ENCODE measurements at regions not wholly inside any gene's neighbourhood (a gene's known extent, or its start where the extent isn't known, plus 50 kb on each side); places are given as distances from the start of the nearest gene placed in this dataset.

DNA sequence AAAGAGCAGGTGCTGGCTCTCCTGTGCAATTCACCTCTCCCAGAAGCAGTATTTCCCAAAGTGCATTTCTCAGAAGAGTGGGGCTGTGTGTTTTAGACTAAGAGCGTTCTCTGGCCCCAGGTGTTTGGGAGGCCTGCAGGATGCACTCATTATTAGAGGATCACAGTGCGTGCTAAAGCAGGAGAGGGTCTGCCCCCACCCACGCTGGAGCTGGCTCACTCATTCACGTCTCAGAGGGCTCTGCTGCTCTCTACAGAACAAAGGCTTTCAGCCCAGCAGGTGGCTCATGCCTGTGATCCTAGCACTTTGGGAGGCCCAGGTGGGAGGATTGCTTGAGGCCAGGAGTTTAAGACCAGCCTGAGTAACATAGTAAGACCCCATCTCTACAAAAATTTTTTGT, 756.7 kb downstream of the UQCRFS1 start:
- Histone ChIP-seq H3K9me3 (replicated peaks in 1 of 2; ENCODE audit: control insufficient read depth in 2 of 2, insufficient read depth in 1 of 2, low read depth in 1 of 2, low read length in 2 of 2) (peaks cover 0 to 4% of the 10 kb centered on the region in 2 donors), H3K27ac (replicated peaks; ENCODE audit: low read length) (peak overlapping the region; percentile 22), H3K4me2 (ENCODE audit: insufficient read depth, low read length, poor library complexity, severe bottlenecking) (no peak overlapping the region), H3K36me3 (replicated peaks in 1 of 2; ENCODE audit: control insufficient read depth in 2 of 2, insufficient read depth in 2 of 2, low read length in 2 of 2) (no peaks in the 10 kb centered on the region), H3K9ac (ENCODE audit: low read depth, low read length, poor library complexity) (no peak overlapping the region), H3K79me1 (ENCODE audit: low read depth, low read length) (no peaks in the 10 kb centered on the region), H2BK120ac (ENCODE audit: low read depth, low read length) (no peak overlapping the region), H3K4me3 (ENCODE audit: low read length in 2 of 2) (no peak overlapping the region), H4K8ac (ENCODE audit: low read depth, low read length) (no peak overlapping the region), H3K18ac (ENCODE audit: low read length) (no peak overlapping the region), H3K14ac (ENCODE audit: low read length) (no peak overlapping the region), H2AFZ (ENCODE audit: low read length) (no peak overlapping the region), H2BK12ac (ENCODE audit: low read length) (no peak overlapping the region), H3K27me3 (ENCODE audit: control insufficient read depth in 3 of 3, insufficient read depth in 3 of 3, low read depth in 1 of 3, low read length in 3 of 3) (no peaks in the 10 kb centered on the region), H2BK5ac (ENCODE audit: low read length) (no peak overlapping the region), H3K23ac (ENCODE audit: low read depth, low read length, poor library complexity) (no peak overlapping the region), H2BK15ac (ENCODE audit: low read length) (no peak overlapping the region), H2AK5ac (ENCODE audit: low read depth, low read length) (no peak overlapping the region), H3K4ac (ENCODE audit: low read length) (no peak overlapping the region), H3K4me1 (ENCODE audit: control insufficient read depth in 2 of 2, insufficient read depth in 1 of 2, low read depth in 1 of 2, low read length in 2 of 2) (peaks cover 0 to 22% of the 10 kb centered on the region in 2 donors), H4K91ac (ENCODE audit: low read depth, low read length, poor library complexity) (no peak overlapping the region)
- no peak for DNase-seq (ENCODE audit: low spot score)
- WGBS, 2 donors (ENCODE audit: extremely low coverage in 2 of 2, insufficient read length in 2 of 2, insufficient replicate concordance in 1 of 2): no CpG with 5 or more reads among the region's 4 CpGs

DNA sequence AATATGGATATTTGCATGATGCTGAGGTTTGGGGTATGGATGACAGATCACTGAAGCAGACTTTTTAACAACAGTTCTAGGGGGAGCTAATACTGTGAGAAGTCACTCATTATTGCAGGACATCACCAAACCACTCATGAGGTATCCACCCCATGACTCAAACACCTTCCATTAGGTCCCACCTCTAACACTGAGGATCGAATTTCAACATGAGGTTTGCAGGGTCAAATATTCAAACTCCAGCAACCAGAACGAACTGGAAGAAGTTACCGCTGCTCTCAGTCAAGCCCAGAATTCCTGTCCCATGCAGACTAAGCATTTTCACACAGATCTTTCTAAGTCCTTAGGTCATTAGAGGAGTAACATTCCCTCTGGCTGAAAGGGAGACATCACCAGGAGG, 758.9 kb downstream of the UQCRFS1 start:
- no peak overlapping the region for H3K4me3 ChIP-seq (ENCODE audit: low read length in 2 of 2)
- no peak overlapping the region for H2AFZ ChIP-seq (ENCODE audit: low read length)
- no peak overlapping the region for H2BK12ac ChIP-seq (ENCODE audit: low read length)
- no peak overlapping the region for H2BK120ac ChIP-seq (ENCODE audit: low read depth, low read length)
- no peak overlapping the region for H3K9ac ChIP-seq (ENCODE audit: low read depth, low read length, poor library complexity)
- no peak overlapping the region for H2AK5ac ChIP-seq (ENCODE audit: low read depth, low read length)
- no peak overlapping the region for H3K14ac ChIP-seq (ENCODE audit: low read length)
- H3K9me3 ChIP-seq (replicated peaks in 1 of 2; ENCODE audit: control insufficient read depth in 2 of 2, insufficient read depth in 1 of 2, low read depth in 1 of 2, low read length in 2 of 2): peaks cover 0 to 4% of the 10 kb centered on the region in 2 donors
- H3K27ac ChIP-seq (replicated peaks; ENCODE audit: low read length): no peak overlapping the region
- no peak overlapping the region for H4K8ac ChIP-seq (ENCODE audit: low read depth, low read length)
- no peak overlapping the region for H4K91ac ChIP-seq (ENCODE audit: low read depth, low read length, poor library complexity)
- peaks cover 0 to 20% of the 10 kb centered on the region in 2 donors for H3K4me1 ChIP-seq (ENCODE audit: control insufficient read depth in 2 of 2, insufficient read depth in 1 of 2, low read depth in 1 of 2, low read length in 2 of 2)
- no peaks in the 10 kb centered on the region for H3K79me1 ChIP-seq (ENCODE audit: low read depth, low read length)
- no peak overlapping the region for H3K4ac ChIP-seq (ENCODE audit: low read length)
- no peaks in the 10 kb centered on the region for H3K36me3 ChIP-seq (replicated peaks in 1 of 2; ENCODE audit: control insufficient read depth in 2 of 2, insufficient read depth in 2 of 2, low read length in 2 of 2)
- DNase-seq (ENCODE audit: low spot score): no peak
- H3K4me2 ChIP-seq (ENCODE audit: insufficient read depth, low read length, poor library complexity, severe bottlenecking): no peak overlapping the region
- H3K27me3 ChIP-seq (ENCODE audit: control insufficient read depth in 3 of 3, insufficient read depth in 3 of 3, low read depth in 1 of 3, low read length in 3 of 3): no peaks in the 10 kb centered on the region
- no peak overlapping the region for H2BK5ac ChIP-seq (ENCODE audit: low read length)
- no peak overlapping the region for H3K18ac ChIP-seq (ENCODE audit: low read length)
- H2BK15ac ChIP-seq (ENCODE audit: low read length): no peak overlapping the region
- no CpG with 5 or more reads among the region's 3 CpGs for WGBS, 2 donors (ENCODE audit: extremely low coverage in 2 of 2, insufficient read length in 2 of 2, insufficient replicate concordance in 1 of 2)
- no peak overlapping the region for H3K23ac ChIP-seq (ENCODE audit: low read depth, low read length, poor library complexity)

DNA sequence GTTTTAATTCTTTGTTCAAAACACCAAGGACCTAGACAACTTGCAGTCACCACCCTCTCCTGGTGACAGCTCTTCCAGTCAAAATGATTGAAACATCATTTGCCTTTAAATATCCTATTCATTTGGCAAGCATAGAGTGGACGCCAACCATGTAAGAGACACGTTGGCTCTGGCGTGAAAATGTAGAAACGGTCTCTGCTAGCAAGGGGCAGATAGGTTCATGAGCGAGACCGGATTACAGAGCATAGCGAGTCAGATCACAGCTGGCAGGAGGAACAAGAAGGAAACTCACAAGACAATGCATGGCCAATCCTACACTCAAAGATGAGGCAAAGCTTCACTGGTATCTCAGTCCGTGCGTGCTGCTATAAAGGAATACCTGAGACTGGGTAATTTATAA, 759.5 kb downstream of the UQCRFS1 start:
- Histone ChIP-seq H4K91ac (ENCODE audit: low read depth, low read length, poor library complexity) (no peak overlapping the region), H2BK12ac (ENCODE audit: low read length) (no peak overlapping the region), H4K8ac (ENCODE audit: low read depth, low read length) (no peak overlapping the region), H3K23ac (ENCODE audit: low read depth, low read length, poor library complexity) (no peak overlapping the region), H2BK15ac (ENCODE audit: low read length) (no peak overlapping the region), H3K27ac (replicated peaks; ENCODE audit: low read length) (no peak overlapping the region), H3K4me2 (ENCODE audit: insufficient read depth, low read length, poor library complexity, severe bottlenecking) (no peak overlapping the region), H3K79me1 (ENCODE audit: low read depth, low read length) (no peaks in the 10 kb centered on the region), H2BK5ac (ENCODE audit: low read length) (no peak overlapping the region), H3K27me3 (ENCODE audit: control insufficient read depth in 3 of 3, insufficient read depth in 3 of 3, low read depth in 1 of 3, low read length in 3 of 3) (no peaks in the 10 kb centered on the region), H3K9ac (ENCODE audit: low read depth, low read length, poor library complexity) (no peak overlapping the region), H2AK5ac (ENCODE audit: low read depth, low read length) (no peak overlapping the region), H3K9me3 (replicated peaks in 1 of 2; ENCODE audit: control insufficient read depth in 2 of 2, insufficient read depth in 1 of 2, low read depth in 1 of 2, low read length in 2 of 2) (peaks cover 0 to 4% of the 10 kb centered on the region in 2 donors), H3K4me3 (ENCODE audit: low read length in 2 of 2) (no peak overlapping the region), H3K36me3 (replicated peaks in 1 of 2; ENCODE audit: control insufficient read depth in 2 of 2, insufficient read depth in 2 of 2, low read length in 2 of 2) (no peaks in the 10 kb centered on the region), H3K18ac (ENCODE audit: low read length) (no peak overlapping the region), H2BK120ac (ENCODE audit: low read depth, low read length) (no peak overlapping the region), H3K4ac (ENCODE audit: low read length) (no peak overlapping the region), H3K14ac (ENCODE audit: low read length) (no peak overlapping the region), H2AFZ (ENCODE audit: low read length) (no peak overlapping the region), H3K4me1 (ENCODE audit: control insufficient read depth in 2 of 2, insufficient read depth in 1 of 2, low read depth in 1 of 2, low read length in 2 of 2) (peaks cover 0 to 20% of the 10 kb centered on the region in 2 donors)
- no CpG with 5 or more reads among the region's 9 CpGs for WGBS, 2 donors (ENCODE audit: extremely low coverage in 2 of 2, insufficient read length in 2 of 2, insufficient replicate concordance in 1 of 2)
- DNase-seq (ENCODE audit: low spot score): no peak

DNA sequence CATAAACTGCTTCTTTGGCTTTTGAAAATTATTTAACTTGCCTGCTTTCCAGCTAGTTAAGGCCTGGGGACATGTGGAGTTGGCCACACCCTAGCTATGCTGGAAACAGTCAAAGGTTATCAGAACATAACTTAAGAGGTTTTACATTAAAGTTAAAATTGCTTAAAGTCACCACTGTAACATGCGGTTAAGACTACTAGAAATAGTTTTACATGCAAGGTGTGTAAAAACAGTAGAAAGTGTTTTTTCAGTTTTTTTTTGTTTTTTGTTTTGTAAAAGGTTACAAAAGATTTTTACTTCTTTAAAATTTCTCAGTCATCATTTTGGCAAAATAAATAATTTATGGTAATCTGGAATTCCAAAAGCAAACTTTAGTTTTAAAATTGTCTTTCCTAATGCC, 763.1 kb downstream of the UQCRFS1 start:
- Histone ChIP-seq H4K8ac (ENCODE audit: low read depth, low read length) (no peak overlapping the region), H4K91ac (ENCODE audit: low read depth, low read length, poor library complexity) (no peak overlapping the region), H2BK120ac (ENCODE audit: low read depth, low read length) (no peak overlapping the region), H2BK12ac (ENCODE audit: low read length) (no peak overlapping the region), H3K23ac (ENCODE audit: low read depth, low read length, poor library complexity) (no peak overlapping the region), H3K14ac (ENCODE audit: low read length) (no peak overlapping the region), H3K4me3 (ENCODE audit: low read length in 2 of 2) (no peak overlapping the region), H3K18ac (ENCODE audit: low read length) (no peak overlapping the region), H3K4me1 (ENCODE audit: control insufficient read depth in 2 of 2, insufficient read depth in 1 of 2, low read depth in 1 of 2, low read length in 2 of 2) (peaks cover 0 to 10% of the 10 kb centered on the region in 2 donors), H3K79me1 (ENCODE audit: low read depth, low read length) (no peaks in the 10 kb centered on the region), H3K9me3 (replicated peaks in 1 of 2; ENCODE audit: control insufficient read depth in 2 of 2, insufficient read depth in 1 of 2, low read depth in 1 of 2, low read length in 2 of 2) (peaks cover 0 to 3% of the 10 kb centered on the region in 2 donors), H3K9ac (ENCODE audit: low read depth, low read length, poor library complexity) (no peak overlapping the region), H2AFZ (ENCODE audit: low read length) (no peak overlapping the region), H3K27ac (replicated peaks; ENCODE audit: low read length) (no peak overlapping the region), H3K4ac (ENCODE audit: low read length) (no peak overlapping the region), H2BK15ac (ENCODE audit: low read length) (no peak overlapping the region), H2BK5ac (ENCODE audit: low read length) (no peak overlapping the region), H3K36me3 (replicated peaks in 1 of 2; ENCODE audit: control insufficient read depth in 2 of 2, insufficient read depth in 2 of 2, low read length in 2 of 2) (no peaks in the 10 kb centered on the region), H3K4me2 (ENCODE audit: insufficient read depth, low read length, poor library complexity, severe bottlenecking) (no peak overlapping the region), H3K27me3 (ENCODE audit: control insufficient read depth in 3 of 3, insufficient read depth in 3 of 3, low read depth in 1 of 3, low read length in 3 of 3) (no peaks in the 10 kb centered on the region), H2AK5ac (ENCODE audit: low read depth, low read length) (no peak overlapping the region)
- DNase-seq (ENCODE audit: low spot score): no peak
- no CpG with 5 or more reads among the region's 1 CpG for WGBS, 2 donors (ENCODE audit: extremely low coverage in 2 of 2, insufficient read length in 2 of 2, insufficient replicate concordance in 1 of 2)

All from neuronal stem cell (in vitro differentiated cells).